Hypothalamus (tissue), 51 donors: ENCODE measurements at regions not wholly inside any gene's neighbourhood (a gene's known extent, or its start where the extent isn't known, plus 50 kb on each side); places are given as distances from the start of the nearest gene placed in this dataset.

Experiments
- DNase-seq, 51 donors: peaks; one replicate each; lab custom pipeline; 2025; lab: John Stamatoyannopoulos, UW

DNA sequence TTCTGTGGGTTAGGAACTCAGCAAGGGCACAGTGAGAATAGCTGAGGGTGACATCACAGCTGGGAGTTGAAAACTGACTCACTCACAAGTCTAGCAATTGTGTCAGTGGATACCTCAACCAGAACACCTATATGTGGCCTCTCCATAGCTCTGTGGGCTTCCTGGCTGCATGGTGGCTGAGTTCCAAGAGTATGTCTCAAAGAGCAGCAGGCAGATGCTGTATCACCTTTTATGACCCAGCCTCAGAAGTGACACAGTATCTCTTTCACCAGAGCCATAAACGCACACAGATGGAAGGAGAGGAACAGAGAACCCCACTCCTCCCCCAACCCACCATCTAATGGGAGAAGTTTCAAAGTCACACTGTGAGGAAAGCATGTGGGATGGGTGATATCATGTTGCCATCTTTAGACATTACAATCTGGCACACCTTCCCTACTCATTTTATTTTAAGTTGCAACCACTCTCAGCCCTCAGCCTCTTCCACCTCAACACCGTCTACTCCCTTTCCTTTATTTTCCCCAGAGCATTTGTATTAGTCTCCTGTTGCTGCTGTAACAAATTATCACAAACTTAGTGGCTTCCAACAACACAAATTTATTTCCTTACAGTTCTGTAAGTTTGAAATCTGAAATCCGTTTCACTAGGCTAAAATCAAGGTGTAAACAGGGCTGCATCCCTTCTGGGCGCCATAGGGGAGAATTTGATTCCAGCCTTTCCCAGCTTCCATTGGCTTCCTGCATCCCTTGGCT is 134.6 kb upstream of the SPATS2L start:
- DNase-seq, result no peak

DNA sequence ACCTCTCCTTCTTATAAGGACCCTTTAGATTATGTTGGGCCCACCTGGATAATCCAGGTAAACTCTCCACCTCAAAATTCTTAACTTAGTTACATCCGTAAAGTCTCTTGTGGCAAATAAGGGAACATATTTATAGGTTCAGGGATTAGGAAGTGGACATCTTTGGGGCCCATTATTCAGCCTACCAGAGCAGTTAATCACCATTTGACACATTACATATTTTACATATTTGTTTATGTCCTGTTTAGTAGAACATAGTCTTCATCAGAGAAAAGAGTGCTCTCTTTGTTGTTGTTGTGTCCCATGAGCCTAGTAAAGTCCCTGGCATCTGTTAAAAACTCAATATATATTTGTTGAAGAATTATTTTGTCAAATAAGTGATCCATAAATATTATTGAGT is 134.0 kb upstream of the SPATS2L start:
- DNase-seq, result no peak

- DNase-seq, result no peak
Observed at GRCh38 chr2:200172944-200173581, 133.4 kb upstream of the SPATS2L start.

DNA sequence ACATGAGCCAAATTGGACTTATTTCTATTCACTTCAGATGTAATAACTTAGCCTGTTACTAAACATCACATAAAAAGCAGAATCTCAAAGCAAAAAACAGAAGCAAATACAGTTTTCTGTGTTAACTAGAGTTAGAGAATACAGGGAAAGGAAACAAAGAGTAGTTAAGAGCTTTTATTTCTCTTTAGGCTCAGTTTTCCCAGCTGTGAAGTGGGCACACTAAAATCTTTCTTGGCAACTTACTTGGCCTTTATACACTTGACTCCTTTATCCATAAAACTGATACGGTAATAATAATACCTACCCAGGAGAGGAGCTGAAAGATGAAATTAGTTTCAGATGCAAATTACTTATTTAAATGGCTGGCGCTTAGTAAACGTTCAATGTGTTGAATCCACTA is 132.8 kb upstream of the SPATS2L start:
- no peak for DNase-seq

GRCh38 chr2:200174433-200175216 is 131.9 kb upstream of the SPATS2L start:
- no peak for DNase-seq

DNA sequence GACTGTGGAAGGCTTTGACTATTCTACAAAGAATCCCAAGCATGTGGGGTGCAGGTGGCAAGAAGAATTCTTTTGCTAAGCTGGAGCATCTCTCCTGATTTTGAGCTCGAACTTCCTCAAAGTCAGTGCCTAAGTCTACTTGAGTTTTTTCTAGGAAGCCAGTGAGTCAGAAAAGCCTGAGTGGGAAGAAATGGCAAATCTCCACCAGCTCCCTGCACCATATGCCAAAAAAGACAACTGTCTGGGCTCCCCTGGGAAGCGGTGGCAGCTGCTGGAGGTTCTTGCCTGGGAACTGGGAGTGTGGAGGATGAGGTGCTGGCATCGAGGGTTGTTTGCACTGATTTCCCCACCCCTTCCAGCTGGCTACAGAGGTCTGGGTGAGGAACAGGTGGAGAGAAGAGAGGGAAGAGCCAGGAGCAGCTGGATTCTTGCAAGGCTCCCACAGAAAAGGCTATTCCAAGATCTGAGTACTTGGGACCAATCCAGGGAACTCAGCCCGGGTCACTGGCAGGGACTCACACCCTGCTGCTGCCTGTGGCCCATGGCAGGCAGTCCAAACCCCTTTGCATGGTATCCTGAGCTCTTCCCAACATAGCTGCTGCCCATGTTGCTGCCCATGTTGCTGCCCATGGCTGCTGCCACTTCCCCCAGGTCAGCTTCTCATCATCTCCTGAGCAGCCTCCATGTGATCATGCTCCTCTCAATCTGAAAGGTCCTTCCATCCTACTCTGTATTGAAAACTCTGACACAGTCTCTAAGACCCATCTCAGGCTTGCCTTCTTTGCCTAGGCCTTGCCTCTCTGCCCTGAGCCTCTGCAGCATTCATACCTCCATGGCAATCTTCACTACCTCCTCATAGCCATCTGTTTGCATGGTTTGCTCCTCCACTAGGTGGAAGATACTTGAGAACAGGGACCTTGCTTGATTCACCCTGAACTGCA is 128.3 kb upstream of the SPATS2L start:
- DNase-seq, result peak in 2 of 51 donors; percentile 8 to 42

DNA sequence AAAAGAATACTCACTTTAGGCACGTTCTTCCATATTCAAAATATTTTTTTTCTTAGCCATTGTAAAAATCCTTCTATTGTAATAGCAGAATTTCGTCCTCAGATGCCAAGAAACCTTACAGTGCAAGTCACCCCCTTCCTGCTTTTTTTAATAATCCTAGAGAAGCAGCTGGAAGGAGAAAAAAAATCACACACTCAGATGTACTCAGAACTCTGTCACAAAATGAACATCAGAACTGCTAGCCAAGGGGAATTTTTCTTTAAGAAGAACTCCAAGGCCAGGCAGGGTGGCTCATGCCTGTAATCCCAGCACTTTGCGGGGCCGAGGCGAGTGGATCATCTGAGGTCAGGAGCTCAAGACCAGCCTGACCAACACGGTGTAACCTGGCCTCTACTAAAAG is 127.3 kb upstream of the SPATS2L start:
- DNase-seq, result no peak

DNA sequence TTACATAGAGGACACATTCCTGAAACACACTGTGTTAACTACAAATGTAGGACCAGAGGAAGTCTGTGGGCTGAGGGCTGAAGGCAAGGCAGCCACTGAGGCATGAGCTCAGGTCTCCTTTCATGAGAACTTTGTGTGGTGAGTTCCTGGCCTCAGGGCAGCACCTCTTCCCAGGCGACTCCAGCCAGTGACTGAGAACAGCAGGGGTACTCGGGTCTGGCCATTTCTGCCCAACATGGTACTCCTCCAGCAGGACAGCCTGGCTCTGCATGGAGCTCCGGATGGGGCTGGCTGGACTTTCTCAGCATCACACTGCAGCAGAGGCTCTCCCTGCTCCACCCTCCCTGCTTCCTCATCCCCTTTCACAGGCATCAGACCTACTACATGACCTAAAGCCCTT is 125.5 kb upstream of the SPATS2L start:
- DNase-seq, result no peak

GRCh38 chr2:200181755-200182154 is 124.7 kb upstream of the SPATS2L start:
- DNase-seq, result no peak

GRCh38 chr2:200184748-200185627 is 121.5 kb upstream of the SPATS2L start:
- DNase-seq, result no peak

- DNase-seq, result no peak
Observed at GRCh38 chr2:200185628-200186000, 120.9 kb upstream of the SPATS2L start.

- no peak for DNase-seq
Observed at GRCh38 chr2:200186002-200186401, 120.5 kb upstream of the SPATS2L start.

DNA sequence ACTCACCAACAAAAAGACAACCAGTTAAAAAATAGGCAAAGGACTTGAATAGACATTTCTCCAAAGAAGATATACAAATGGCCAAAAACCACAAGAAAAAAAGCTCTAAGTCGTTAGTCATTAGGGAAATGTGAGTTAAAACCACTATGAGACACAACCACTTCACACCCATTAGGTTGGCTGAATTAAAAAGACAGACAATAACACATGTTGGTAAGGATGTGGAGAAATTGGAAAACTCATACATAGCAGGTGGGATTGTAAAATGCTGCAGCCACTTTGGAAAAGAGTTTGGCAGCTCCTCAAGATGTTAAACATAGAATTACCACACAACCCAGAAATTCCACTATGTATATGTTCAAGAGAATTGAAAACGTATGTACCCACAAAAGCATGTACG is 117.6 kb upstream of the SPATS2L start:
- no peak for DNase-seq

- no peak for DNase-seq
Observed at GRCh38 chr2:200189964-200190363, 116.5 kb upstream of the SPATS2L start.

DNA sequence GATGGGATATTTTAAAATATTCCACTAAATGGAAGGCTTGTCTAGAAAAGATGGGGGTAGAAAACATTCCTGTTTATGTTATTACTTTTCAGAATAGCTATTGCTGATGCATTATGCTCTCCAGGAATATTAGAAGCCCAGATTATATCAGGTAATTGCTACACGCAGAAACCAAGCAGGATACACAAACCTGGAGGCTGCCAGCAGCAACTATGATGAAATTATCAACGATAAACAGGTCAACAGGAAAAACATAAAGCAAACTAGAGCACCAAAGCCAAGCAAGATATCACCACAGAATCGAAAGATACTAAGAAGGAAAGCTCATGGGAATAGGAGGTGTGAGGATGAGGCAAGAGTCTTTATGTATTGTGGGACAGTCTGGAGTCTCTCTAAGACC is 113.2 kb upstream of the SPATS2L start:
- no peak for DNase-seq

DNA sequence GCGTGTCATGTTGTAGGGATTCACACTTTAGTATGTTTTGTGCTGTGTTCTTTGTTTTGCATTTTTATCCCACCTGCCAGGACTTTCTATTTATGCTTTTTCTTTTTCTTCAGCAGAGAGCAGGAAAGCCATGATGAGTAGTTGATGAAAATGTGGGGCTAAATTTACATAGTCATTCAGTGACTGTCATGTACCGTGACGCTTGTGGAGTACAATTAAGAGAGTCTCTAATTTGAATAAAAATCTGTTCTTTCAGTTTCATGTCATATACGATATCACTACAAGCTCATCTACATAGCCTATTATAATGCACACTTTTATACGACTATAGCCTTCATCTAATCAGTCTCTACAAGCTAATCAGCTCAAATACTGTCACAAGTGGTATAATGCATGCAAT is 112.7 kb upstream of the SPATS2L start:
- no peak for DNase-seq

DNA sequence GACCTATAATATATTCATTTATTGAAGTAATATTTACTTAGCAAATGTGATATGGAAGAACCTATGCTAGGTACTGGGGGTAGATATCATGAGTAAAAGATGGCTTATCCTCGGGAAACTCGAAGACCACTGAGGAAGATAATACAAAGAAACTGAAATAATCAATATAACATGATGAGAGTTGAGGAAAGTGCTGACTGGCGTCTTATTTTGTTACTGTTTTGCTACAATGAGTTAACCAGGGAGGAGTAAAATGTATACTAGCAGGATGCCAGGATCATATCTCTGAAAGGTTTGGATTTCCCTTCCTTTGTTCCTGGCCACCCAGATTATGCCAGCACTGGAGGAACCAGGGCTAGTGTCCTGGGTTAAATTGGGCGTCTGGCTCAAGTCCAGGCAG is 111.7 kb upstream of the SPATS2L start:
- DNase-seq, result no peak

DNA sequence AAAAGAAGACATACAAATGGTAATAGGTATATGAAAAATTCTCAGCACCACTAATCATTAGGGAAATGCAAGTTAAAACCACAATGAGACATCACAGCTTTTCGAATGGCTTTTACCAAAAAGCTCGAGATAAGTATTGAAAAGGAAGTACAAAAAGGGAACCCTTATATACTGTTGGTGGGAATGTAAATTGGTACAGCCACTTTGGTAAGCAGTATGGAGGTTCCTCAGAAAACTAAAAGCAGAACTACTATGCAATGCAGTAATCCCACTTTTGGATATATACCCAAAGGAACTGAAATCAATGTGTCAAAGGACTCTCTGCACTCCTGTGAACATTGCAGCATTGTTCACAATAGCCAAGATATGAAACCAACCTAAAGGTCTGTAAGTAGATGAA is 107.5 kb upstream of the SPATS2L start:
- DNase-seq, result no peak

DNA sequence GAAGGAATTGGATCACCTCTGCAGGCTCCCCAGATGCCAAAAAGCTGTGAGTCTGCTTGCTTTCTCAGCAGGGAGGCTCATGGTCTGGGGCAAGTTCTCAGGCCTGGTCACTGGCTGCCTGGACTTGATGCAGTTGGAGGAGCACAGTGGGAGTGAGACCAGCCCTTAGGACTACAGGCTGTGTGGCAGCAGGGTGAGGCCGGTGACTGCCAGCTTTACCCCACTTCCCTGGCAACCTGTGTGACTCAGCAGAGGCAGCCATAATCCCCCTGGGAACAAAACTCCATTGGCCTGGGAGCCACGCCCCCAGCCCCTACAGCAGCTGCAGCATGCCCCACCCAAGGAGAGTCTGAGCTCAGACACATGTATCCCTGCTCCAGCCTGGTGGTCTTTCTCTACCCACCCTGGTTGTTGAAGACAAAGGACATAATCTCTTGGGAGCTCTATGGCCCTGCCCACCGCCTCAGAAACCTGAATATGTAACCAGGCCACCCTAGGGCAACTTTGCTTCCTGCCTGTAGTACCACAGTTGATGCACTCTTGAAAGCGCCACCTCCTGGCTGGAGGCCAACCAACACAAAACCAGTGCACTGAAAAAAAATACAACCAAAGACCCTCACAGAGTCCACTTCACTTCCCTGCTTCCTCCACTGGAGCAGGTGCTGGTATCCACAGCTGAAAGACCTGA is 106.8 kb upstream of the SPATS2L start:
- no peak for DNase-seq
